ENCODE measurements at regions not wholly inside any gene's neighbourhood (a gene's known extent, or its start where the extent isn't known, plus 50 kb on each side); places are given as distances from the start of the nearest gene placed in this dataset.

- Mint-ChIP-seq H3K4me3 (ENCODE audit: unreplicated experiment) (no peak overlapping the region), H3K4me1 (ENCODE audit: low read depth, unreplicated experiment) (no peaks in the 10 kb centered on the region), H3K36me3 (ENCODE audit: unreplicated experiment) (no peaks in the 10 kb centered on the region), H3K27ac (ENCODE audit: unreplicated experiment) (no peak overlapping the region), H3K27me3 (ENCODE audit: unreplicated experiment) (no peaks in the 10 kb centered on the region), H3K9me3 (ENCODE audit: unreplicated experiment) (peaks cover 3% of the 10 kb centered on the region)
- TF ChIP-seq CTCF (IDR thresholded peaks at IDR 0.05; ENCODE audit: partially characterized antibody, unreplicated experiment) = no peak
- no peak for DNase-seq
Measured at GRCh38 chr1:167159782-167160181, 60.9 kb upstream of the POU2F1 start.

- no peak for TF ChIP-seq CTCF (IDR thresholded peaks at IDR 0.05; ENCODE audit: partially characterized antibody, unreplicated experiment)
- Mint-ChIP-seq H3K36me3 (ENCODE audit: unreplicated experiment) (no peaks in the 10 kb centered on the region), H3K9me3 (ENCODE audit: unreplicated experiment) (peaks cover 3% of the 10 kb centered on the region), H3K4me3 (ENCODE audit: unreplicated experiment) (no peak overlapping the region), H3K4me1 (ENCODE audit: low read depth, unreplicated experiment) (peaks cover 4% of the 10 kb centered on the region), H3K27ac (ENCODE audit: unreplicated experiment) (no peak overlapping the region), H3K27me3 (ENCODE audit: unreplicated experiment) (no peaks in the 10 kb centered on the region)
- no peak for DNase-seq
Measured at GRCh38 chr1:167161242-167161641, 59.4 kb upstream of the POU2F1 start.

- TF ChIP-seq CTCF (IDR thresholded peaks at IDR 0.05; ENCODE audit: partially characterized antibody, unreplicated experiment) = no peak
- H3K36me3 Mint-ChIP-seq (ENCODE audit: unreplicated experiment) = no peaks in the 10 kb centered on the region
- DNase-seq = no peak
- no peak overlapping the region for H3K27ac Mint-ChIP-seq (ENCODE audit: unreplicated experiment)
- H3K4me3 Mint-ChIP-seq (ENCODE audit: unreplicated experiment) = no peak overlapping the region
- H3K27me3 Mint-ChIP-seq (ENCODE audit: unreplicated experiment) = no peaks in the 10 kb centered on the region
- H3K9me3 Mint-ChIP-seq (ENCODE audit: unreplicated experiment) = peaks cover 3% of the 10 kb centered on the region
- H3K4me1 Mint-ChIP-seq (ENCODE audit: low read depth, unreplicated experiment) = peaks cover 5% of the 10 kb centered on the region
Measured at GRCh38 chr1:167161762-167162161, 58.9 kb upstream of the POU2F1 start.

- H3K27ac Mint-ChIP-seq (ENCODE audit: unreplicated experiment) = no peak overlapping the region
- peaks cover 4% of the 10 kb centered on the region for H3K36me3 Mint-ChIP-seq (ENCODE audit: unreplicated experiment)
- H3K27me3 Mint-ChIP-seq (ENCODE audit: unreplicated experiment) = no peaks in the 10 kb centered on the region
- no peak overlapping the region for H3K4me3 Mint-ChIP-seq (ENCODE audit: unreplicated experiment)
- DNase-seq = no peak
- TF ChIP-seq CTCF (IDR thresholded peaks at IDR 0.05; ENCODE audit: partially characterized antibody, unreplicated experiment) = no peak
- peaks cover 3% of the 10 kb centered on the region for H3K9me3 Mint-ChIP-seq (ENCODE audit: unreplicated experiment)
- peaks cover 5% of the 10 kb centered on the region for H3K4me1 Mint-ChIP-seq (ENCODE audit: low read depth, unreplicated experiment)
Measured at GRCh38 chr1:167165219-167165618, 55.5 kb upstream of the POU2F1 start.

GRCh38 chr1:167165948-167166689 is 54.6 kb upstream of the POU2F1 start:
- no peak for TF ChIP-seq CTCF (IDR thresholded peaks at IDR 0.05; ENCODE audit: partially characterized antibody, unreplicated experiment)
- H3K27ac Mint-ChIP-seq (ENCODE audit: unreplicated experiment) = no peak overlapping the region
- H3K9me3 Mint-ChIP-seq (ENCODE audit: unreplicated experiment) = peaks cover 3% of the 10 kb centered on the region
- DNase-seq = peak; percentile 25
- H3K27me3 Mint-ChIP-seq (ENCODE audit: unreplicated experiment) = no peaks in the 10 kb centered on the region
- H3K36me3 Mint-ChIP-seq (ENCODE audit: unreplicated experiment) = peaks cover 4% of the 10 kb centered on the region
- peak overlapping the region; percentile 56 for H3K4me3 Mint-ChIP-seq (ENCODE audit: unreplicated experiment)
- H3K4me1 Mint-ChIP-seq (ENCODE audit: low read depth, unreplicated experiment) = peaks cover 5% of the 10 kb centered on the region

Measured in glutamatergic neuron (in vitro differentiated cells).